NCI-H2107 (cell line): ENCODE measurements at regions not wholly inside any gene's neighbourhood (a gene's known extent, or its start where the extent isn't known, plus 50 kb on each side); places are given as distances from the start of the nearest gene placed in this dataset.
"Not testable (repeated sequence)": the region's sequence is repeated elsewhere in the genome, so short reads cannot be mapped to it uniquely, and the experiment has no call there.

Experiments
- DNase-seq: peaks from one replicate; lab custom pipeline; 2025; lab: John Stamatoyannopoulos, UW

GRCh38 chr22:42217752-42218280 is 52.6 kb downstream of the TCF20 start:
- no peak for DNase-seq

- DNase-seq = no peak
These were observed 53.3 kb downstream of the TCF20 start for GRCh38 chr22:42217019-42217751.

- DNase-seq = no peak
These were observed 55.6 kb downstream of the TCF20 start for GRCh38 chr22:42214633-42215415.

- DNase-seq = no peak
These were observed 62.1 kb downstream of the TCF20 start for GRCh38 chr22:42208362-42208761.

GRCh38 chr22:42207918-42208317 is 62.5 kb downstream of the TCF20 start:
- no peak for DNase-seq

GRCh38 chr22:42203609-42204008 is 66.8 kb downstream of the TCF20 start:
- DNase-seq = no peak

GRCh38 chr22:42202669-42203068 is 67.8 kb downstream of the TCF20 start:
- no peak for DNase-seq

GRCh38 chr22:42202048-42202447 is 68.4 kb downstream of the TCF20 start:
- no peak for DNase-seq

- no peak for DNase-seq
These were observed 68.4 kb upstream of the CYP2D6 start for GRCh38 chr22:42199025-42199424.

GRCh38 chr22:42198226-42198625 is 67.6 kb upstream of the CYP2D6 start:
- no peak for DNase-seq

GRCh38 chr22:42196454-42196853 is 65.8 kb upstream of the CYP2D6 start:
- no peak for DNase-seq

GRCh38 chr22:42194953-42195352 is 64.3 kb upstream of the CYP2D6 start:
- no peak for DNase-seq

- no peak for DNase-seq
These were observed 63.7 kb upstream of the CYP2D6 start for GRCh38 chr22:42194104-42194851.

- DNase-seq = no peak
These were observed 61.9 kb upstream of the CYP2D6 start for GRCh38 chr22:42192547-42192946.

GRCh38 chr22:42190274-42190673 is 59.7 kb upstream of the CYP2D6 start:
- no peak for DNase-seq

- no peak for DNase-seq
These were observed 59.2 kb upstream of the CYP2D6 start for GRCh38 chr22:42189761-42190160.

- DNase-seq = no peak
These were observed 58.3 kb upstream of the CYP2D6 start for GRCh38 chr22:42188808-42189447.

- DNase-seq = no peak
These were observed 57.0 kb upstream of the CYP2D6 start for GRCh38 chr22:42187646-42188045.

- DNase-seq = no peak
These were observed 55.4 kb upstream of the CYP2D6 start for GRCh38 chr22:42185915-42186439.

- DNase-seq = no peak
These were observed 54.2 kb upstream of the CYP2D6 start for GRCh38 chr22:42184852-42185251.

- not testable (repeated sequence) for DNase-seq
These were observed 53.0 kb upstream of the CYP2D6 start for GRCh38 chr22:42183461-42184059.
